ENCODE measurements at regions not wholly inside any gene's neighbourhood (a gene's known extent, or its start where the extent isn't known, plus 50 kb on each side); places are given as distances from the start of the nearest gene placed in this dataset.

DNA sequence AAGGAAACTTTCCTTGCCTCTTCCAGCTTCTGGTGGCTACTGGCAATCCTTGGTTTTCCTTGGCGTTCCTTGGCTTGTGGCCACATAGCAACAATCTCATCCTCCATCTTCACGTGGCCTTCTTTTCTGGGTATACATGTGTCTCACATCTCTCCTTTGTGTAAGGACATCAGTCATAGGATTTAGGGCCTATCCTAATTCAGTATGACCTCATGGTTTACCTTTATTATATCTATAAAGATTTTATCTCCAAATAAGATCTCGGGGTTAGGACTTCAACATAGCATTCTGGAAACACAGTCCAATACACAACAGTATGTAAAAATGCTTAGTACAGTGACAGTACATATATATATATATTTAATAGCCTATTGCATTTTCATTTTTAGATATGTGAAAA, 58.4 kb upstream of the LRIG3 start:
- Histone ChIP-seq H3K27me3 (no peaks in the 10 kb centered on the region), H3K27ac (no peak overlapping the region), H3K36me3 (no peaks in the 10 kb centered on the region), H3K4me1 (no peaks in the 10 kb centered on the region), H3K4me3 (no peak overlapping the region), H3K9me3 (no peaks in the 10 kb centered on the region)
- TF ChIP-seq, protein P1, sequence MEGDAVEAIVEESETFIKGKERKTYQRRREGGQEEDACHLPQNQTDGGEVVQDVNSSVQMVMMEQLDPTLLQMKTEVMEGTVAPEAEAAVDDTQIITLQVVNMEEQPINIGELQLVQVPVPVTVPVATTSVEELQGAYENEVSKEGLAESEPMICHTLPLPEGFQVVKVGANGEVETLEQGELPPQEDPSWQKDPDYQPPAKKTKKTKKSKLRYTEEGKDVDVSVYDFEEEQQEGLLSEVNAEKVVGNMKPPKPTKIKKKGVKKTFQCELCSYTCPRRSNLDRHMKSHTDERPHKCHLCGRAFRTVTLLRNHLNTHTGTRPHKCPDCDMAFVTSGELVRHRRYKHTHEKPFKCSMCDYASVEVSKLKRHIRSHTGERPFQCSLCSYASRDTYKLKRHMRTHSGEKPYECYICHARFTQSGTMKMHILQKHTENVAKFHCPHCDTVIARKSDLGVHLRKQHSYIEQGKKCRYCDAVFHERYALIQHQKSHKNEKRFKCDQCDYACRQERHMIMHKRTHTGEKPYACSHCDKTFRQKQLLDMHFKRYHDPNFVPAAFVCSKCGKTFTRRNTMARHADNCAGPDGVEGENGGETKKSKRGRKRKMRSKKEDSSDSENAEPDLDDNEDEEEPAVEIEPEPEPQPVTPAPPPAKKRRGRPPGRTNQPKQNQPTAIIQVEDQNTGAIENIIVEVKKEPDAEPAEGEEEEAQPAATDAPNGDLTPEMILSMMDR (IDR thresholded peaks at IDR 0.05) = no peak
- TF ChIP-seq POLR2A (IDR thresholded peaks at IDR 0.05) = no peak
- WGBS, 2 donors = 82 to 85% methylated on average over 3 of the region's 3 CpGs
- no peak for DNase-seq
- intact Hi-C loops (cut with DNase I) = no loop called here

DNA sequence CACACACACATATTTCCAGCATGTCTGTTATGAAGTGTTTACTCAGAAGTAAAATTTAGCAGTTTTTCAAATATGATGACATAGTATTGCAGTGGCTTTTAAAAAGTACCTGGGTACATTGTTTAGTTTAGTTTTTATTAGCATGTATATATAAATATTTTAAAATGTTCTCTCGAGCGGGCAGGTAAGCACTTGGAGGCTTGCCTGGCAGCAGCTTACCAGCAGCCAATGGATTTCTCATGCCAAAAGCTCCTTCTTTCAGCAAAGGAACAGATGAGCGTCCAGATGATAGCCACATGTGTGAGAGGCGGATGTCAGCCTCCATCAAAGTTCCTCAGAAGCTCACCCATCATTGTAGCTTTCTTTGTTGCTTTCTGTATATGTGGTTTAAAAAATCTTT, 57.2 kb upstream of the LRIG3 start:
- no peak overlapping the region for H3K4me3 ChIP-seq
- no peak overlapping the region for H3K27ac ChIP-seq

DNA sequence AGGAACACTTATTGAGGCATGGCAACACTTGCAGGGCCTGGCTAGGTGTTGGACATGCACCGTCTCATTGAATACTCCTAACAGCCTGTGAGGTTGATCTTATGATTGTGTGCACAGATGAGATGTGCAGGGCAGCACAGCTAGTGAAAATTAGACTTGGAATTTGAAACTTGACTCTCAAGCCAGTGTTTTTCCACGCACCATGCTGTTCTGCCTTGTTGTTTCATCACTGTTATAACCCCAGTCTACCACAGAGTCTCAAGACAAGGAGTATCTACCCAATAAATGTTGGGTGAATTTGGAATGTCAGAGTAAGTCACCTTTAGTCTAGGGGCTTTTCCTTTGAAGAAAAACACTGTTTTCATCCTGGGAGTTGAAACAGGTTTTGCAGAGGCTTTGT, 55.8 kb upstream of the LRIG3 start:
- no peak for DNase-seq
- Histone ChIP-seq H3K9me3 (no peaks in the 10 kb centered on the region), H3K4me3 (no peak overlapping the region), H3K4me1 (no peaks in the 10 kb centered on the region), H3K36me3 (no peaks in the 10 kb centered on the region), H3K27ac (no peak overlapping the region), H3K27me3 (no peaks in the 10 kb centered on the region)
- WGBS, 2 donors = 87 to 88% methylated on average over 2 of the region's 2 CpGs
- intact Hi-C loops (cut with DNase I) = no loop called here
- TF ChIP-seq, protein P1 (IDR thresholded peaks at IDR 0.05) = no peak
- TF ChIP-seq POLR2A (IDR thresholded peaks at IDR 0.05) = no peak

More for the DNA sequence above, 57.2 kb upstream of the LRIG3 start:
- 71 to 83% methylated on average over 4 of the region's 4 CpGs for whole genome bisulfite sequencing, 2 donors
- no peaks in the 10 kb centered on the region for H3K36me3 ChIP-seq
- TF ChIP-seq POLR2A (IDR thresholded peaks at IDR 0.05) = no peak
- TF ChIP-seq, protein P1 (IDR thresholded peaks at IDR 0.05) = no peak
- intact Hi-C loops (cut with DNase I) = no loop called here
- no peaks in the 10 kb centered on the region for H3K27me3 ChIP-seq
- no peak for DNase-seq
- H3K9me3 ChIP-seq = no peaks in the 10 kb centered on the region
- H3K4me1 ChIP-seq = no peaks in the 10 kb centered on the region

Small RNA genes lying in the stretch of these regions (small RNA-seq; reads per million reads assigned to genes)
- gene RNU6-279P (0 reads per million in 4 donors), gene RNU6-871P (0 reads per million in 4 donors)

All from esophagus squamous epithelium (tissue), 5 donors.